ENCODE measurements at regions not wholly inside any gene's neighbourhood (a gene's known extent, or its start where the extent isn't known, plus 50 kb on each side); places are given as distances from the start of the nearest gene placed in this dataset.

DNA sequence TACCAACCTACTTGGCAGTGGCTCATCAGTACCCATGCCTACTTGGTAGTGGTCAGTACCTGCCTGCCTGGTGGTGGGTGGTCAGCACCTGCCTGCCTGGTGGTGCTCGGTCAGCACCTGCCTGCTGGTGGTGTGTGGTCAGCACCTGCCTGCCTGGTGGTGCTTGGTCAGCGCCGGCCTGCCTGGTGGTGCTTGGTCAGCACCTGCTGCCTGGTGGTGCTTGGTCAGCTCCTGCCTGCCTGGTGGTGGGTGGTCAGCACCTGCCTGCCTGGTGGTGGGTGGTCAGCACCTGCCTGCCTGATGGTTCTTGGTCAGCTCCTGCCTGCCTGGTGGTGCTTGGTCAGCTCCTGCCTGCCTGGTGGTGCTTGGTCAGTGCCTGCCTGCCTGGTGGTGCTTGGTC, 329.6 kb downstream of the RRAGC start:
- H3K9ac ChIP-seq (ENCODE audit: insufficient read depth, low read length): no peak overlapping the region
- H3K36me3 ChIP-seq (ENCODE audit: control insufficient read depth, insufficient read depth, low read length): no peaks in the 10 kb centered on the region
- no peak for TF ChIP-seq EZH2 (IDR thresholded peaks at IDR 0.05; ENCODE audit: low read length, missing control alignments)
- TF ChIP-seq, protein P1, sequence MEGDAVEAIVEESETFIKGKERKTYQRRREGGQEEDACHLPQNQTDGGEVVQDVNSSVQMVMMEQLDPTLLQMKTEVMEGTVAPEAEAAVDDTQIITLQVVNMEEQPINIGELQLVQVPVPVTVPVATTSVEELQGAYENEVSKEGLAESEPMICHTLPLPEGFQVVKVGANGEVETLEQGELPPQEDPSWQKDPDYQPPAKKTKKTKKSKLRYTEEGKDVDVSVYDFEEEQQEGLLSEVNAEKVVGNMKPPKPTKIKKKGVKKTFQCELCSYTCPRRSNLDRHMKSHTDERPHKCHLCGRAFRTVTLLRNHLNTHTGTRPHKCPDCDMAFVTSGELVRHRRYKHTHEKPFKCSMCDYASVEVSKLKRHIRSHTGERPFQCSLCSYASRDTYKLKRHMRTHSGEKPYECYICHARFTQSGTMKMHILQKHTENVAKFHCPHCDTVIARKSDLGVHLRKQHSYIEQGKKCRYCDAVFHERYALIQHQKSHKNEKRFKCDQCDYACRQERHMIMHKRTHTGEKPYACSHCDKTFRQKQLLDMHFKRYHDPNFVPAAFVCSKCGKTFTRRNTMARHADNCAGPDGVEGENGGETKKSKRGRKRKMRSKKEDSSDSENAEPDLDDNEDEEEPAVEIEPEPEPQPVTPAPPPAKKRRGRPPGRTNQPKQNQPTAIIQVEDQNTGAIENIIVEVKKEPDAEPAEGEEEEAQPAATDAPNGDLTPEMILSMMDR (conservative IDR thresholded peaks at IDR 0.05 in 1 of 2, IDR thresholded peaks at IDR 0.05 in 1 of 2; ENCODE audit: low read depth in 1 of 2, low read length in 2 of 2): no peak
- DNase-seq (ENCODE audit: low read depth in 2 of 2): no peak
- no peak overlapping the region for H3K4me3 ChIP-seq (replicated peaks in 1 of 4; ENCODE audit: control extremely low read depth in 1 of 4, insufficient read depth in 1 of 4, low read depth in 3 of 4, low read length in 4 of 4)
- H3K4me2 ChIP-seq (ENCODE audit: extremely low read depth, insufficient read depth, low read length): no peak overlapping the region
- no peaks in the 10 kb centered on the region for H3K4me1 ChIP-seq (ENCODE audit: control insufficient read depth, extremely low read depth, insufficient read depth, low read length)
- H3K27ac ChIP-seq (ENCODE audit: insufficient read depth, low read length): no peak overlapping the region
- no peaks in the 10 kb centered on the region for H4K20me1 ChIP-seq (ENCODE audit: control insufficient read depth, extremely low read depth, insufficient read depth, low read length)
- no peaks in the 10 kb centered on the region for H3K27me3 ChIP-seq (ENCODE audit: control insufficient read depth, insufficient read depth, low read length)
- H2AFZ ChIP-seq (ENCODE audit: low read length): no peak overlapping the region
- H3K9me3 ChIP-seq (ENCODE audit: control insufficient read depth, insufficient read depth, low read depth, low read length): no peaks in the 10 kb centered on the region
- H3K79me2 ChIP-seq (ENCODE audit: control insufficient read depth, insufficient read depth, low read length): no peaks in the 10 kb centered on the region

DNA sequence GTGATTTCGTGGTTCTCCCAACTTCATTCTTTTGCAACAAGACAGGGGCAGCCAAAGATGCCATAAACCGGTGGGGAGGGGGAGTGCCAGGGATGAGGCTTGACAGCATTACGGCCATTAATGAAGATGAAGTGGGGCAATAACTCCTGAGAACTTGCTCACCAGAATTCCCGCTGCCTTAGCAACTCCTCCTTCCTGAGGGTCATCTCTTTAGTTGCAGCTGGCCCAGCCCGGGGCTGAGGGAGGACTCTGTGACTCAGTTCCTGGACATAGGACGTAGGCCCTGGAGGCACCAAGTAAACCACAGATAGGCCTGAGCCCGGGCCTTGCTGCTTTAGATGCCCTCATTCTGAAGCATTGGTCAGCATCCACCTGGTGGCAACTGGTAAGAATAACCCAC, 330.2 kb downstream of the RRAGC start:
- Histone ChIP-seq H3K27me3 (ENCODE audit: control insufficient read depth, insufficient read depth, low read length) (no peaks in the 10 kb centered on the region), H4K20me1 (ENCODE audit: control insufficient read depth, extremely low read depth, insufficient read depth, low read length) (no peaks in the 10 kb centered on the region), H2AFZ (ENCODE audit: low read length) (no peak overlapping the region), H3K9me3 (ENCODE audit: control insufficient read depth, insufficient read depth, low read depth, low read length) (no peaks in the 10 kb centered on the region), H3K36me3 (ENCODE audit: control insufficient read depth, insufficient read depth, low read length) (no peaks in the 10 kb centered on the region), H3K79me2 (ENCODE audit: control insufficient read depth, insufficient read depth, low read length) (no peaks in the 10 kb centered on the region), H3K4me2 (ENCODE audit: extremely low read depth, insufficient read depth, low read length) (no peak overlapping the region), H3K9ac (ENCODE audit: insufficient read depth, low read length) (no peak overlapping the region), H3K27ac (ENCODE audit: insufficient read depth, low read length) (no peak overlapping the region), H3K4me3 (replicated peaks in 1 of 4; ENCODE audit: control extremely low read depth in 1 of 4, insufficient read depth in 1 of 4, low read depth in 3 of 4, low read length in 4 of 4) (no peak overlapping the region), H3K4me1 (ENCODE audit: control insufficient read depth, extremely low read depth, insufficient read depth, low read length) (no peaks in the 10 kb centered on the region)
- DNase-seq (ENCODE audit: low read depth in 2 of 2): no peak
- no peak for TF ChIP-seq EZH2 (IDR thresholded peaks at IDR 0.05; ENCODE audit: low read length, missing control alignments)
- TF ChIP-seq, protein P1 (conservative IDR thresholded peaks at IDR 0.05 in 1 of 2, IDR thresholded peaks at IDR 0.05 in 1 of 2; ENCODE audit: low read depth in 1 of 2, low read length in 2 of 2): no peak

DNA sequence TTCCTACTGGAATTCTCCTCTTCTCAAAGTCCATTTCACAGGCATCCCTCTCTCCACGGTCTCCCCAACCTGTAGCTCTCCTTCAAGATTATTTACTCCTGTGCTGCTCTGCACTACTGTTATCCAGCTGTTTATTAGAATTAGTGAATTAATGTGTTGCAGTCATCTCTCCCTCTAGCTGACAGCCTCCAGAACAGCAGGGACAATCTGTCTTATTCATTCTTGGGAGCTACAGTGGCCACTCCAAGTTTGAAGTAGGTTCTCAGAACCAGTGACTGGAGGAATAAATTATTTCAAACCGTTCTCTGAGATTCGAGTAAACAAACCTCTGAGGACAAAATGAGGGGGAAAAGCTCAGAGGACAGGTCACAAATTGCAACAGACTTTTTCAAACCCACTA, 330.9 kb downstream of the RRAGC start:
- no peak overlapping the region for H3K9ac ChIP-seq (ENCODE audit: insufficient read depth, low read length)
- no peaks in the 10 kb centered on the region for H3K4me1 ChIP-seq (ENCODE audit: control insufficient read depth, extremely low read depth, insufficient read depth, low read length)
- no peaks in the 10 kb centered on the region for H3K27me3 ChIP-seq (ENCODE audit: control insufficient read depth, insufficient read depth, low read length)
- H4K20me1 ChIP-seq (ENCODE audit: control insufficient read depth, extremely low read depth, insufficient read depth, low read length): no peaks in the 10 kb centered on the region
- H3K79me2 ChIP-seq (ENCODE audit: control insufficient read depth, insufficient read depth, low read length): no peaks in the 10 kb centered on the region
- H3K4me3 ChIP-seq (replicated peaks in 1 of 4; ENCODE audit: control extremely low read depth in 1 of 4, insufficient read depth in 1 of 4, low read depth in 3 of 4, low read length in 4 of 4): no peak overlapping the region
- no peak for DNase-seq (ENCODE audit: low read depth in 2 of 2)
- no peaks in the 10 kb centered on the region for H3K36me3 ChIP-seq (ENCODE audit: control insufficient read depth, insufficient read depth, low read length)
- H3K9me3 ChIP-seq (ENCODE audit: control insufficient read depth, insufficient read depth, low read depth, low read length): no peaks in the 10 kb centered on the region
- H2AFZ ChIP-seq (ENCODE audit: low read length): no peak overlapping the region
- H3K4me2 ChIP-seq (ENCODE audit: extremely low read depth, insufficient read depth, low read length): no peak overlapping the region
- H3K27ac ChIP-seq (ENCODE audit: insufficient read depth, low read length): no peak overlapping the region
- TF ChIP-seq, protein P1 (conservative IDR thresholded peaks at IDR 0.05 in 1 of 2, IDR thresholded peaks at IDR 0.05 in 1 of 2; ENCODE audit: low read depth in 1 of 2, low read length in 2 of 2): no peak
- no peak for TF ChIP-seq EZH2 (IDR thresholded peaks at IDR 0.05; ENCODE audit: low read length, missing control alignments)

Measured in fibroblast of lung (primary cell).